Omental fat pad (tissue), 3 donors: ENCODE measurements at regions not wholly inside any gene's neighbourhood (a gene's known extent, or its start where the extent isn't known, plus 50 kb on each side); places are given as distances from the start of the nearest gene placed in this dataset.

Experiments used
- ATAC-seq: fragments of 150-250 bp; one replicate; pipeline ENCODE4 v1.9.1; 2016; ENCODE audit warnings: mild to moderate bottlenecking, moderate library complexity; ENCODE audit not compliant: low FRiP score
- DNase-seq: peaks from one replicate; pipeline ENCODE4 v3.0.0-alpha.2; 2019; ENCODE audit warnings: low spot score
- CTCF ChIP-seq, 3 donors: fragments of 450-650 bp; IDR thresholded peaks; one replicate each; pipeline ENCODE4 v1.5.1; 2016 to 2017; ENCODE audit warnings: antibody characterized with exemption in 3 of 3, mild to moderate bottlenecking in 3 of 3, moderate library complexity in 2 of 3

- ATAC-seq (no peak), DNase-seq (no peak)
- no peak for TF ChIP-seq CTCF (IDR thresholded peaks at IDR 0.05)
Observed at GRCh38 chr3:106185949-106186348, 317.1 kb upstream of the CBLB start.

GRCh38 chr3:106190296-106190695 lies 321.5 kb upstream of the CBLB start:
- ATAC-seq (no peak), DNase-seq (no peak)
- no peak for TF ChIP-seq CTCF (IDR thresholded peaks at IDR 0.05)

- DNase-seq (no peak), ATAC-seq (no peak)
- no peak for TF ChIP-seq CTCF (IDR thresholded peaks at IDR 0.05)
Observed at GRCh38 chr3:106191211-106191610, 322.4 kb upstream of the CBLB start.

- no peak for DNase-seq
- TF ChIP-seq CTCF (IDR thresholded peaks at IDR 0.05): no peak
- ATAC-seq: no peak
Observed at GRCh38 chr3:106191913-106192312, 323.1 kb upstream of the CBLB start.

GRCh38 chr3:106193876-106194275 lies 325.1 kb upstream of the CBLB start:
- no peak for TF ChIP-seq CTCF (IDR thresholded peaks at IDR 0.05)
- DNase-seq: no peak

GRCh38 chr3:106194726-106195125 lies 325.9 kb upstream of the CBLB start:
- TF ChIP-seq CTCF (IDR thresholded peaks at IDR 0.05): no peak
- ATAC-seq (no peak), DNase-seq (no peak)

More at GRCh38 chr3:106193876-106194275, 325.1 kb upstream of the CBLB start:
- ATAC-seq: no peak

GRCh38 chr3:106197532-106198194 lies 328.9 kb upstream of the CBLB start:
- no peak for DNase-seq
- ATAC-seq: no peak
- TF ChIP-seq CTCF (IDR thresholded peaks at IDR 0.05): no peak
